Mesendoderm (in vitro differentiated cells): ENCODE measurements at regions not wholly inside any gene's neighbourhood (a gene's known extent, or its start where the extent isn't known, plus 50 kb on each side); places are given as distances from the start of the nearest gene placed in this dataset.

ENCODE experiments used
- DNase-seq: peaks from one replicate; pipeline ENCODE4 v3.0.0; 2013
- H2AK5ac ChIP-seq: 2 replicates; pipeline ENCODE4 v1.6.1; 2013; ENCODE audit warnings: low read length, inconsistent platforms
- H2BK120ac ChIP-seq: 2 replicates; pipeline ENCODE4 v1.6.1; 2013; ENCODE audit warnings: low read depth, mild to moderate bottlenecking, low read length, moderate library complexity, mixed read lengths
- H2BK15ac ChIP-seq: replicated peaks from 2 replicates; pipeline ENCODE4 v1.6.1; 2013; ENCODE audit warnings: low read depth, mild to moderate bottlenecking, moderate library complexity
- H2BK5ac ChIP-seq: 2 replicates; pipeline ENCODE4 v1.6.1; 2013; ENCODE audit warnings: low read length, inconsistent platforms
- H3K18ac ChIP-seq: 2 replicates; pipeline ENCODE4 v1.6.1; 2013; ENCODE audit warnings: mild to moderate bottlenecking, low read length, mixed read lengths
- H3K23ac ChIP-seq: one replicate; pipeline ENCODE4 v1.6.1; 2013; ENCODE audit warnings: low read length
- H3K27ac ChIP-seq: 2 replicates; pipeline ENCODE4 v1.5.1; 2013; ENCODE audit warnings: low read depth, mild to moderate bottlenecking, inconsistent platforms, low read length, moderate library complexity
- H3K27me3 ChIP-seq: 2 replicates; pipeline ENCODE4 v1.6.1; 2013; ENCODE audit warnings: low read length, control low read depth, mild to moderate bottlenecking, inconsistent platforms; ENCODE audit not compliant: insufficient read depth, poor library complexity
- H3K36me3 ChIP-seq: 2 replicates; pipeline ENCODE4 v1.6.1; 2013; ENCODE audit warnings: low read length, inconsistent platforms; ENCODE audit not compliant: control insufficient read depth, insufficient read depth
- H3K4ac ChIP-seq: one replicate; pipeline ENCODE4 v1.6.1; 2013; ENCODE audit warnings: low read depth, mild to moderate bottlenecking, low read length, moderate library complexity
- H3K4me1 ChIP-seq: 2 replicates; pipeline ENCODE4 v1.6.1; 2013; ENCODE audit warnings: low read depth, low read length, inconsistent platforms; ENCODE audit not compliant: control insufficient read depth
- H3K4me2 ChIP-seq: 2 replicates; pipeline ENCODE4 v1.6.1; 2013; ENCODE audit warnings: low read length
- H3K4me3 ChIP-seq: 2 replicates; pipeline ENCODE4 v1.5.1; 2013; ENCODE audit warnings: mild to moderate bottlenecking, low read length
- H3K56ac ChIP-seq: one replicate; pipeline ENCODE4 v1.6.1; 2013; ENCODE audit warnings: low read length
- H3K79me1 ChIP-seq: 2 replicates; pipeline ENCODE4 v1.6.1; 2013; ENCODE audit warnings: low read length, inconsistent platforms
- H3K79me2 ChIP-seq: 2 replicates; pipeline ENCODE4 v1.6.1; 2013; ENCODE audit warnings: mild to moderate bottlenecking, low read length; ENCODE audit not compliant: control insufficient read depth, insufficient read depth
- H3K9ac ChIP-seq: 2 replicates; pipeline ENCODE4 v1.6.1; 2013; ENCODE audit warnings: low read length, inconsistent platforms
- H4K5ac ChIP-seq: one replicate; pipeline ENCODE4 v1.6.1; 2013; ENCODE audit warnings: low read length
- H4K8ac ChIP-seq: one replicate; pipeline ENCODE4 v1.6.1; 2013; ENCODE audit warnings: low read depth, mild to moderate bottlenecking, control low read depth, low read length, moderate library complexity
- WGBS: extraction: QIAGEN DNeasy Blood & Tissue Kit; methylation state at CpG from one replicate; pipeline ENCODE4 v1.1.7; 2013; ENCODE audit warnings: low lambda C conversion rate, missing lambda C conversion rate; ENCODE audit not compliant: insufficient coverage; ENCODE audit errors: extremely low coverage; 5-methylcytosine and 5-hydroxymethylcytosine counted together

GRCh38 chr10:29142516-29143314 lies 146.2 kb upstream of the LYZL1 start:
- no peaks in the 10 kb centered on the region for H3K4me1 ChIP-seq
- H3K27me3 ChIP-seq, result no peaks in the 10 kb centered on the region
- no CpG with 5 or more reads among the region's 29 CpGs for WGBS
- H3K18ac ChIP-seq, result peak overlapping the region; percentile 34
- peaks cover 2% of the 10 kb centered on the region for H3K79me1 ChIP-seq
- H3K4me2 ChIP-seq, result peak overlapping the region; percentile 28
- H3K23ac ChIP-seq, result no peak overlapping the region
- peak; percentile 86 for DNase-seq
- H3K4ac ChIP-seq, result peak overlapping the region; percentile 85
- H2BK5ac ChIP-seq, result peak overlapping the region; percentile 54
- H3K79me2 ChIP-seq, result no peaks in the 10 kb centered on the region
- H2AK5ac ChIP-seq, result no peak overlapping the region
- H3K56ac ChIP-seq, result peak overlapping the region; percentile 83
- H3K4me3 ChIP-seq, result peak overlapping the region; percentile 20
- H2BK120ac ChIP-seq, result peak overlapping the region; percentile 8
- H3K9ac ChIP-seq, result peak overlapping the region; percentile 69
- H4K8ac ChIP-seq, result no peak overlapping the region
- peak overlapping the region; percentile 26 for H3K27ac ChIP-seq
- no peaks in the 10 kb centered on the region for H3K36me3 ChIP-seq
- no peak overlapping the region for H2BK15ac ChIP-seq
- no peak overlapping the region for H4K5ac ChIP-seq

GRCh38 chr10:29144126-29144525 lies 144.7 kb upstream of the LYZL1 start:
- H2BK5ac ChIP-seq, result no peak overlapping the region
- H3K4me3 ChIP-seq, result no peak overlapping the region
- H3K9ac ChIP-seq, result peak overlapping the region; percentile 38
- H3K4ac ChIP-seq, result no peak overlapping the region
- no peak overlapping the region for H3K23ac ChIP-seq
- H3K27ac ChIP-seq, result no peak overlapping the region
- H3K36me3 ChIP-seq, result no peaks in the 10 kb centered on the region
- H2BK120ac ChIP-seq, result no peak overlapping the region
- H2AK5ac ChIP-seq, result no peak overlapping the region
- H3K4me1 ChIP-seq, result no peaks in the 10 kb centered on the region
- peak overlapping the region; percentile 68 for H3K56ac ChIP-seq
- H2BK15ac ChIP-seq, result no peak overlapping the region
- no CpG with 5 or more reads among the region's 2 CpGs for WGBS
- no peak overlapping the region for H4K5ac ChIP-seq
- H3K27me3 ChIP-seq, result no peaks in the 10 kb centered on the region
- H3K79me1 ChIP-seq, result peaks cover 2% of the 10 kb centered on the region
- peak; percentile 31 for DNase-seq
- no peaks in the 10 kb centered on the region for H3K79me2 ChIP-seq
- H4K8ac ChIP-seq, result no peak overlapping the region
- no peak overlapping the region for H3K18ac ChIP-seq
- H3K4me2 ChIP-seq, result no peak overlapping the region

- Histone ChIP-seq H3K27ac (no peak overlapping the region), H4K8ac (no peak overlapping the region), H3K18ac (no peak overlapping the region), H3K36me3 (no peaks in the 10 kb centered on the region), H3K4me1 (peaks cover 5% of the 10 kb centered on the region), H3K79me2 (no peaks in the 10 kb centered on the region), H3K4ac (peak overlapping the region; percentile 42), H3K4me3 (no peak overlapping the region), H3K79me1 (peaks cover 2% of the 10 kb centered on the region), H3K23ac (no peak overlapping the region), H3K4me2 (no peak overlapping the region), H2AK5ac (no peak overlapping the region), H2BK120ac (no peak overlapping the region), H3K27me3 (no peaks in the 10 kb centered on the region), H2BK5ac (no peak overlapping the region), H2BK15ac (no peak overlapping the region), H4K5ac (no peak overlapping the region), H3K9ac (no peak overlapping the region), H3K56ac (no peak overlapping the region)
- no CpG with 5 or more reads among the region's 3 CpGs for WGBS
- DNase-seq, result peak; percentile 20
These were observed 142.4 kb upstream of the LYZL1 start for GRCh38 chr10:29146311-29147100.

- H3K79me2 ChIP-seq, result no peaks in the 10 kb centered on the region
- H2AK5ac ChIP-seq, result no peak overlapping the region
- H3K23ac ChIP-seq, result no peak overlapping the region
- H3K4me1 ChIP-seq, result peaks cover 5% of the 10 kb centered on the region
- peak; percentile 27 for DNase-seq
- H3K4ac ChIP-seq, result no peak overlapping the region
- no peak overlapping the region for H2BK5ac ChIP-seq
- no CpG with 5 or more reads among the region's 5 CpGs for whole genome bisulfite sequencing
- H3K27ac ChIP-seq, result no peak overlapping the region
- no peak overlapping the region for H3K4me3 ChIP-seq
- no peak overlapping the region for H4K8ac ChIP-seq
- H3K18ac ChIP-seq, result no peak overlapping the region
- H2BK120ac ChIP-seq, result no peak overlapping the region
- no peak overlapping the region for H3K9ac ChIP-seq
- H2BK15ac ChIP-seq, result no peak overlapping the region
- H3K36me3 ChIP-seq, result no peaks in the 10 kb centered on the region
- peak overlapping the region; percentile 9 for H3K56ac ChIP-seq
- no peaks in the 10 kb centered on the region for H3K27me3 ChIP-seq
- H3K79me1 ChIP-seq, result no peaks in the 10 kb centered on the region
- no peak overlapping the region for H3K4me2 ChIP-seq
- H4K5ac ChIP-seq, result no peak overlapping the region
These were observed 138.9 kb upstream of the LYZL1 start for GRCh38 chr10:29150010-29150409.

- Histone ChIP-seq H3K4me1 (peaks cover 5% of the 10 kb centered on the region), H3K4ac (peak overlapping the region; percentile 48), H3K36me3 (no peaks in the 10 kb centered on the region), H2BK5ac (no peak overlapping the region), H3K4me2 (no peak overlapping the region), H3K27ac (no peak overlapping the region), H3K23ac (no peak overlapping the region), H3K79me1 (no peaks in the 10 kb centered on the region), H4K5ac (no peak overlapping the region), H2BK120ac (no peak overlapping the region), H3K56ac (no peak overlapping the region), H4K8ac (no peak overlapping the region), H2BK15ac (no peak overlapping the region), H3K18ac (peak overlapping the region; percentile 70), H2AK5ac (no peak overlapping the region), H3K79me2 (no peaks in the 10 kb centered on the region), H3K27me3 (no peaks in the 10 kb centered on the region), H3K9ac (no peak overlapping the region), H3K4me3 (no peak overlapping the region)
- DNase-seq, result peak; percentile 49
- no CpG with 5 or more reads among the region's 1 CpG for WGBS
These were observed 137.9 kb upstream of the LYZL1 start for GRCh38 chr10:29151005-29151404.
